Subcutaneous abdominal adipose tissue (tissue), 5 donors: ENCODE measurements at regions not wholly inside any gene's neighbourhood (a gene's known extent, or its start where the extent isn't known, plus 50 kb on each side); places are given as distances from the start of the nearest gene placed in this dataset.

Experiments used
- H3K27ac ChIP-seq: one replicate; pipeline ENCODE4 v1.7.0; 2013; ENCODE audit warnings: low read depth, mild to moderate bottlenecking, inconsistent platforms, low read length, moderate library complexity
- H3K27me3 ChIP-seq, 5 donors: one replicate each; pipeline ENCODE4 v1.7.0; 2013; ENCODE audit warnings: low read length in 5 of 5, inconsistent platforms in 1 of 5; ENCODE audit not compliant: control insufficient read depth in 5 of 5, insufficient read depth in 4 of 5
- H3K36me3 ChIP-seq, 5 donors: one replicate each; pipeline ENCODE4 v1.7.0; 2013; ENCODE audit warnings: low read length in 5 of 5; ENCODE audit not compliant: control insufficient read depth in 5 of 5, insufficient read depth in 5 of 5
- H3K4me1 ChIP-seq, 5 donors: one replicate each; pipeline ENCODE4 v1.7.0; 2013; ENCODE audit warnings: low read length in 5 of 5, mild to moderate bottlenecking in 3 of 5, moderate library complexity in 1 of 5; ENCODE audit not compliant: control insufficient read depth in 5 of 5, insufficient read depth in 5 of 5
- H3K4me3 ChIP-seq, 5 donors: one replicate each; pipeline ENCODE4 v1.7.0; 2013; ENCODE audit warnings: low read length in 5 of 5, low read depth in 1 of 5
- H3K9ac ChIP-seq, 5 donors: one replicate each; pipeline ENCODE4 v1.7.0; 2013; ENCODE audit warnings: low read length in 5 of 5, mild to moderate bottlenecking in 4 of 5, moderate library complexity in 3 of 5
- H3K9me3 ChIP-seq, 5 donors: one replicate each; pipeline ENCODE4 v1.7.0; 2013; ENCODE audit warnings: low read length in 5 of 5; ENCODE audit not compliant: control insufficient read depth in 5 of 5
- donor health status: healthy.
- donor health status: healthy.
- donor health status: healthy.
- donor health status: healthy.
- donor health status: healthy.

GRCh38 chr15:91380114-91380513 lies 280.1 kb downstream of the SV2B start:
- Histone ChIP-seq H3K9ac (no peak overlapping the region), H3K36me3 (no peaks in the 10 kb centered on the region), H3K4me3 (no peak overlapping the region), H3K27ac (no peak overlapping the region), H3K27me3 (peaks cover 0 to 5% (median 2%) of the 10 kb centered on the region in 5 donors), H3K4me1 (no peaks in the 10 kb centered on the region), H3K9me3 (peaks cover 0 to 6% (median 4%) of the 10 kb centered on the region in 5 donors)

- H3K27me3 ChIP-seq = no peaks in the 10 kb centered on the region
- no peak overlapping the region for H3K27ac ChIP-seq
- H3K9me3 ChIP-seq = peaks cover 0 to 6% (median 4%) of the 10 kb centered on the region in 5 donors
- no peak overlapping the region for H3K4me3 ChIP-seq
- no peak overlapping the region for H3K9ac ChIP-seq
- no peaks in the 10 kb centered on the region for H3K4me1 ChIP-seq
- H3K36me3 ChIP-seq = no peaks in the 10 kb centered on the region
Observed at GRCh38 chr15:91383532-91383931, 283.5 kb downstream of the SV2B start.

DNA sequence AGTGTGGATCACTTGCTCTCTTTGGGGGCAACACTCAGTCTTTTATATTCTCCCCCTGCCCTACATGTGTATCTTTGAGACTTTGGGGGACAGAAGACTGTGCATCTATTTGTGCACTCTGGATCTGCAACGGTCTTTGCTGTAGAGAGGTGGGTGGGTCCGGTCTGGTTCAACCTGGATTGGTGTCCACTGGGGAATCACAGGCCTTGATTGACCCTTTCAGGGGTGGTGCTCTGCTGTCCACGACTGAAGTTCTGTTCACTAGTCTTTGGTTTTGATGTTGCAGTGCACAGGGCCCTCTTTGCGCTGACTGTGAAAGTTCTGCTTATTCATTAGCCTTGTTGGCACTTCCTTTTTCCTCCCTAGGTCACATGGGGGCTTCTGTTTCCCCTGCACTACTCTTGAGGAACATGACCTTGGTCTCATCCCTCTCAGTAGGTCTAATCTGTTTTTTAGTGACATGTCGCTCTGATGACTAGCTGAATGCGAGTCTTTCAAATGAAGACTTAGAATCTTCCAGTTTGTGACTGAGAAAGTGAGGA lies 284.2 kb downstream of the SV2B start:
- H3K9ac ChIP-seq = no peak overlapping the region
- no peak overlapping the region for H3K4me3 ChIP-seq
- peaks cover 0 to 6% (median 4%) of the 10 kb centered on the region in 5 donors for H3K9me3 ChIP-seq
- no peaks in the 10 kb centered on the region for H3K4me1 ChIP-seq
- H3K27ac ChIP-seq = no peak overlapping the region
- H3K36me3 ChIP-seq = no peaks in the 10 kb centered on the region
- H3K27me3 ChIP-seq = no peaks in the 10 kb centered on the region

- Histone ChIP-seq H3K9ac (no peak overlapping the region), H3K4me1 (no peaks in the 10 kb centered on the region)
Observed at GRCh38 chr15:91385311-91385710, 285.3 kb downstream of the SV2B start.

GRCh38 chr15:91393186-91393585 lies 293.1 kb downstream of the SV2B start:
- H3K4me1 ChIP-seq = no peaks in the 10 kb centered on the region
- no peak overlapping the region for H3K4me3 ChIP-seq
- no peaks in the 10 kb centered on the region for H3K36me3 ChIP-seq
- no peak overlapping the region for H3K9ac ChIP-seq
- H3K27ac ChIP-seq = no peak overlapping the region
- H3K27me3 ChIP-seq = peaks cover 0 to 3% (median 0%) of the 10 kb centered on the region in 5 donors
- no peaks in the 10 kb centered on the region for H3K9me3 ChIP-seq

More at GRCh38 chr15:91385311-91385710, 285.3 kb downstream of the SV2B start:
- H3K27me3 ChIP-seq = no peaks in the 10 kb centered on the region
- H3K27ac ChIP-seq = no peak overlapping the region
- H3K36me3 ChIP-seq = no peaks in the 10 kb centered on the region
- no peak overlapping the region for H3K4me3 ChIP-seq
- H3K9me3 ChIP-seq = peaks cover 0 to 2% (median 0%) of the 10 kb centered on the region in 5 donors

DNA sequence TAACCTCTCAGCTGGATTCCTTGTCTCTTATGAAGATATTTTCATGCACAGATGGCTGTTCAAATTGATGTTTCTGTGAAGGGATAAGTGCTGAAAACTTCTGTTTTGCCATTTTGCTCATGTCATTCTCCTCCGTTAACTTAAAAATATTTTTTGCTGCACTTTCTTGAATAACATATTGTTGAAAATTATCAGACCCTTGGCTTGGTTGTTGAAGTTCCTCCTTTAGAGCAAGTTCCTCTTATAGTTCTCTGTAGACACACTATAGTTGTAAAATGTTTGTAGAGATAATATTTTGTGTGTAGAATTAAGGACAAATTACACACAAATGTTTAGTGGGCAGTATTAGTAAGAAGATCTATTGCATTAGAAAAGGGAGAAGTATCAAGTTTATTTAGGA lies 300.4 kb downstream of the SV2B start:
- H3K27ac ChIP-seq = no peak overlapping the region
- H3K27me3 ChIP-seq = no peaks in the 10 kb centered on the region
- no peaks in the 10 kb centered on the region for H3K36me3 ChIP-seq
- no peak overlapping the region for H3K9ac ChIP-seq
- no peaks in the 10 kb centered on the region for H3K4me1 ChIP-seq
- no peak overlapping the region for H3K4me3 ChIP-seq
- H3K9me3 ChIP-seq = peaks cover 0 to 11% (median 5%) of the 10 kb centered on the region in 5 donors

DNA sequence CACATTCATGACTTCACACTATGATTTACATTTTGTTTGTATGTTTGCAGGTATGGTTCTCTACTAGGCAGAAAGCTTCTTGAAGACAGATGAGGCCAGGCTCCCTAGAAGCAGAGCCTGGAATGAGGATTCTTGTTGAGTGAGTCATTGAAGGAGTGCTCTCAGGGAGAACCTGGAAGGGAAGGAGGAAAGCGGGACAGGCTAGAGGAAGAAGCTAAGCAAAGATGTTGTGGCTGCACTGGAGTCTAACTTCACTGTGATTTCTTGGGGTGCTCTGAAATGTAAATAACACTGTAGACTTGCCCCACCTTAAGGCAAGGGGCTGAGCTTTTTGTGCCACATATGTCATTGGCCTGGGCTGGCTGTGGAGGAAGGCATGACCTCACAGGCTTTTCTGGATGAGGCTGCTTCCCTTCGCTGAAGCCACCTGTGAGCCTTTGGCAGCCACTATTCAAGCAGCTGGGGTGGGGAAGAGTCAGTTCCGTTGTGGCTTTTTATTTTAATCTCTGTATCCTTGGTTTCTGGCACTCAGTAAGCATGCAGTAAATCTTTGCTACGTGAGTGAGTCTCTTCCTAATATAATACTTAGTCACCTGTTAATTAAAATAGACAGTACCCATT lies 307.3 kb downstream of the SV2B start:
- H3K4me1 ChIP-seq = peaks cover 2 to 12% (median 11%) of the 10 kb centered on the region in 5 donors
- no peak overlapping the region for H3K4me3 ChIP-seq
- H3K27ac ChIP-seq = no peak overlapping the region
- H3K36me3 ChIP-seq = no peaks in the 10 kb centered on the region
- H3K9ac ChIP-seq = no peak overlapping the region
- no peaks in the 10 kb centered on the region for H3K9me3 ChIP-seq
- H3K27me3 ChIP-seq = no peaks in the 10 kb centered on the region

GRCh38 chr15:91408476-91409076 lies 308.5 kb downstream of the SV2B start:
- Histone ChIP-seq H3K9ac (no peak overlapping the region), H3K4me3 (peak overlapping the region in 2 of 5 donors; percentile 5 to 23), H3K36me3 (no peaks in the 10 kb centered on the region), H3K27ac (no peak overlapping the region), H3K9me3 (no peaks in the 10 kb centered on the region), H3K27me3 (no peaks in the 10 kb centered on the region), H3K4me1 (peaks cover 2 to 12% (median 11%) of the 10 kb centered on the region in 5 donors)

DNA sequence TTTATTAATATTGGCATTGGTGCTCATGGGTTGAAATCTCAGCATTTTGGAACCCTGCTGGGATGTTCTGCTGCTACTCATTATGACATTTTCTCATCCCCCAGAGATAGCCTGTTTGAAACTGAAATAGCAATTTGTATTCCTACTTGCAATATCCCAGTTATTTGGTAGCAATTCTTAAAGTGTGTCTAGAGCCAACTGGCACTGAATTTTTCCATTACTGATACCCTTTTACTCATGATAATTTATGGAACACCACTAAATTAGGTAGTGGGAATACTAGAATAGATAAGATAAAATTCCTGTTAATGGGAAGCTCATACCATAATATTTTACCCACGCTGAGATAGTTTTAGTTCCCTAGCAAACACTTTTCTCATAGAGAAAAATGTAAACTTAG lies 309.3 kb downstream of the SV2B start:
- Histone ChIP-seq H3K36me3 (no peaks in the 10 kb centered on the region), H3K9ac (no peak overlapping the region), H3K27me3 (no peaks in the 10 kb centered on the region), H3K4me1 (peaks cover 2 to 12% (median 11%) of the 10 kb centered on the region in 5 donors), H3K4me3 (no peak overlapping the region), H3K27ac (no peak overlapping the region), H3K9me3 (no peaks in the 10 kb centered on the region)

GRCh38 chr15:91411586-91411985 lies 311.5 kb downstream of the SV2B start:
- Histone ChIP-seq H3K27ac (no peak overlapping the region), H3K4me1 (peaks cover 2 to 12% (median 11%) of the 10 kb centered on the region in 5 donors), H3K27me3 (no peaks in the 10 kb centered on the region), H3K4me3 (no peak overlapping the region), H3K9me3 (no peaks in the 10 kb centered on the region), H3K9ac (no peak overlapping the region), H3K36me3 (no peaks in the 10 kb centered on the region)
